Panc1 (cell line): ENCODE measurements at regions not wholly inside any gene's neighbourhood (a gene's known extent, or its start where the extent isn't known, plus 50 kb on each side); places are given as distances from the start of the nearest gene placed in this dataset.

Experiments
- POLR2AphosphoS5 ChIP-seq: IDR thresholded peaks from 2 replicates; pipeline ENCODE4 v1.6.1; 2012; ENCODE audit warnings: mild to moderate bottlenecking, low read depth, low read length, moderate library complexity
- SIN3A ChIP-seq: IDR thresholded peaks from 2 replicates; pipeline ENCODE4 v1.6.1; 2012; ENCODE audit warnings: low read depth, mild to moderate bottlenecking, low read length, moderate library complexity, borderline replicate concordance; ENCODE audit not compliant: insufficient read depth
- TF ChIP-seq, protein P1 (sequence below): fragments of 450-650 bp; IDR thresholded peaks from 2 replicates; pipeline ENCODE4 v1.5.1; 2017; ENCODE audit warnings: mild to moderate bottlenecking
- TF ChIP-seq, protein P2 (sequence below), 2 experiments: IDR thresholded peaks; 2 replicates each; pipeline ENCODE4 v1.6.1; 2011 to 2012; ENCODE audit warnings: low read depth in 2 of 2, control low read depth in 1 of 2, low read length in 1 of 2, mild to moderate bottlenecking in 1 of 2, moderate library complexity in 1 of 2; ENCODE audit not compliant: insufficient read depth in 1 of 2

DNA sequence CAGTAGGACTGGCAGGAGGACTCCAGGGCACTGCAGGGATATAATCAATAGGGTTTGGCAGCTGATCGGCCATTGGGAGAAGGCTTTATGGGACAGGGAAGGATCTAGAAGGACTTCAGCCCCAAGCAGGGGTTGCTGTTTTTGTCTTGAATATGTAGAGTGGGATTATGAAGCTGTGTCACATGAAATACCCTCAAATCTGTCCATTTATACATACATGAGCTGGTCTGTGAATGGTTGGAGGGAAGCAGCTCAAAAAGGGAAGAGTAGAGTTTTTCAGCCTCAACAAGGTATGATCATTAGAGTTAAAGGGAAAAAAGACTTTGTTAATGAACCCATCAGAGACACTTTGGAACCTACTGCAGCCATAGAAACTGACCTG is 98.2 kb upstream of the ZNF217 start:
- TF ChIP-seq, protein P1, sequence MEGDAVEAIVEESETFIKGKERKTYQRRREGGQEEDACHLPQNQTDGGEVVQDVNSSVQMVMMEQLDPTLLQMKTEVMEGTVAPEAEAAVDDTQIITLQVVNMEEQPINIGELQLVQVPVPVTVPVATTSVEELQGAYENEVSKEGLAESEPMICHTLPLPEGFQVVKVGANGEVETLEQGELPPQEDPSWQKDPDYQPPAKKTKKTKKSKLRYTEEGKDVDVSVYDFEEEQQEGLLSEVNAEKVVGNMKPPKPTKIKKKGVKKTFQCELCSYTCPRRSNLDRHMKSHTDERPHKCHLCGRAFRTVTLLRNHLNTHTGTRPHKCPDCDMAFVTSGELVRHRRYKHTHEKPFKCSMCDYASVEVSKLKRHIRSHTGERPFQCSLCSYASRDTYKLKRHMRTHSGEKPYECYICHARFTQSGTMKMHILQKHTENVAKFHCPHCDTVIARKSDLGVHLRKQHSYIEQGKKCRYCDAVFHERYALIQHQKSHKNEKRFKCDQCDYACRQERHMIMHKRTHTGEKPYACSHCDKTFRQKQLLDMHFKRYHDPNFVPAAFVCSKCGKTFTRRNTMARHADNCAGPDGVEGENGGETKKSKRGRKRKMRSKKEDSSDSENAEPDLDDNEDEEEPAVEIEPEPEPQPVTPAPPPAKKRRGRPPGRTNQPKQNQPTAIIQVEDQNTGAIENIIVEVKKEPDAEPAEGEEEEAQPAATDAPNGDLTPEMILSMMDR, result no peak
- TF ChIP-seq, protein P2, sequence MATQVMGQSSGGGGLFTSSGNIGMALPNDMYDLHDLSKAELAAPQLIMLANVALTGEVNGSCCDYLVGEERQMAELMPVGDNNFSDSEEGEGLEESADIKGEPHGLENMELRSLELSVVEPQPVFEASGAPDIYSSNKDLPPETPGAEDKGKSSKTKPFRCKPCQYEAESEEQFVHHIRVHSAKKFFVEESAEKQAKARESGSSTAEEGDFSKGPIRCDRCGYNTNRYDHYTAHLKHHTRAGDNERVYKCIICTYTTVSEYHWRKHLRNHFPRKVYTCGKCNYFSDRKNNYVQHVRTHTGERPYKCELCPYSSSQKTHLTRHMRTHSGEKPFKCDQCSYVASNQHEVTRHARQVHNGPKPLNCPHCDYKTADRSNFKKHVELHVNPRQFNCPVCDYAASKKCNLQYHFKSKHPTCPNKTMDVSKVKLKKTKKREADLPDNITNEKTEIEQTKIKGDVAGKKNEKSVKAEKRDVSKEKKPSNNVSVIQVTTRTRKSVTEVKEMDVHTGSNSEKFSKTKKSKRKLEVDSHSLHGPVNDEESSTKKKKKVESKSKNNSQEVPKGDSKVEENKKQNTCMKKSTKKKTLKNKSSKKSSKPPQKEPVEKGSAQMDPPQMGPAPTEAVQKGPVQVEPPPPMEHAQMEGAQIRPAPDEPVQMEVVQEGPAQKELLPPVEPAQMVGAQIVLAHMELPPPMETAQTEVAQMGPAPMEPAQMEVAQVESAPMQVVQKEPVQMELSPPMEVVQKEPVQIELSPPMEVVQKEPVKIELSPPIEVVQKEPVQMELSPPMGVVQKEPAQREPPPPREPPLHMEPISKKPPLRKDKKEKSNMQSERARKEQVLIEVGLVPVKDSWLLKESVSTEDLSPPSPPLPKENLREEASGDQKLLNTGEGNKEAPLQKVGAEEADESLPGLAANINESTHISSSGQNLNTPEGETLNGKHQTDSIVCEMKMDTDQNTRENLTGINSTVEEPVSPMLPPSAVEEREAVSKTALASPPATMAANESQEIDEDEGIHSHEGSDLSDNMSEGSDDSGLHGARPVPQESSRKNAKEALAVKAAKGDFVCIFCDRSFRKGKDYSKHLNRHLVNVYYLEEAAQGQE (IDR thresholded peaks at IDR 0.05; ENCODE audit: insufficient read depth in 1 of 2, low read depth in 2 of 2, low read length in 1 of 2), result no peak
- no peak for TF ChIP-seq POLR2AphosphoS5
- no peak for TF ChIP-seq SIN3A
